ENCODE measurements at regions not wholly inside any gene's neighbourhood (a gene's known extent, or its start where the extent isn't known, plus 50 kb on each side); places are given as distances from the start of the nearest gene placed in this dataset.

DNA sequence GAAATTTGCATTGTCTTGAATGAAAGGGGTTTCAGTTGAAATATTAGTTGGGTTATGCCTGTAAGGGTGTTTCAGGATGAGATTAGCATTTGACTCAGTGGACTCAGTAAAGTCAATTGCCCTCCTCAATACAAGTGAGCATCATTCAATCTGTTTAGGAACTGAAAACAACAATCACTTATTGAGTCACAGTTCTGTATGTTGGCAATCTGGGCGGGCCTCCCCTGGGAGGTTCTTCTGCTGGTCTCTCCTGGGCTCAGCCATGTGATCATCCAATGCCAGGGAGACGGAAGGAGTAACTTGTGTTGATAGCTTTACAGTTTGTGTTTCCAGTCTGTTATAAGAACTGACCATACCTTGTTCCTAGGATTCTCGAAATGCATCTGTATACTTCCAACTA is 262.9 kb upstream of the RUNX1 start:
- TF ChIP-seq, protein P1, sequence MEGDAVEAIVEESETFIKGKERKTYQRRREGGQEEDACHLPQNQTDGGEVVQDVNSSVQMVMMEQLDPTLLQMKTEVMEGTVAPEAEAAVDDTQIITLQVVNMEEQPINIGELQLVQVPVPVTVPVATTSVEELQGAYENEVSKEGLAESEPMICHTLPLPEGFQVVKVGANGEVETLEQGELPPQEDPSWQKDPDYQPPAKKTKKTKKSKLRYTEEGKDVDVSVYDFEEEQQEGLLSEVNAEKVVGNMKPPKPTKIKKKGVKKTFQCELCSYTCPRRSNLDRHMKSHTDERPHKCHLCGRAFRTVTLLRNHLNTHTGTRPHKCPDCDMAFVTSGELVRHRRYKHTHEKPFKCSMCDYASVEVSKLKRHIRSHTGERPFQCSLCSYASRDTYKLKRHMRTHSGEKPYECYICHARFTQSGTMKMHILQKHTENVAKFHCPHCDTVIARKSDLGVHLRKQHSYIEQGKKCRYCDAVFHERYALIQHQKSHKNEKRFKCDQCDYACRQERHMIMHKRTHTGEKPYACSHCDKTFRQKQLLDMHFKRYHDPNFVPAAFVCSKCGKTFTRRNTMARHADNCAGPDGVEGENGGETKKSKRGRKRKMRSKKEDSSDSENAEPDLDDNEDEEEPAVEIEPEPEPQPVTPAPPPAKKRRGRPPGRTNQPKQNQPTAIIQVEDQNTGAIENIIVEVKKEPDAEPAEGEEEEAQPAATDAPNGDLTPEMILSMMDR (IDR thresholded peaks at IDR 0.05 in 4 of 5, conservative IDR thresholded peaks at IDR 0.05 in 1 of 5), result no peak
- no peak for TF ChIP-seq POLR2A (IDR thresholded peaks at IDR 0.05)
